Effector memory CD8-positive, alpha-beta T cell (primary cell): ENCODE measurements at regions not wholly inside any gene's neighbourhood (a gene's known extent, or its start where the extent isn't known, plus 50 kb on each side); places are given as distances from the start of the nearest gene placed in this dataset.
"Not testable (repeated sequence)": the region's sequence is repeated elsewhere in the genome, so short reads cannot be mapped to it uniquely, and the experiment has no call there.

ENCODE experiments used
- ATAC-seq: fragments of 150-1000 bp; cut with Tn5 transposase; replicated peaks from 2 replicates; pipeline ENCODE4 v1.10.0; 2021; ENCODE audit warnings: mild to moderate bottlenecking, moderate library complexity
- DNase-seq, 3 experiments: peaks; one replicate each; pipeline ENCODE4 v3.0.0; 2021
- H3K27ac Mint-ChIP-seq, 2 donors: one replicate each; pipeline ENCODE4 v1.8.0; 2022; ENCODE audit warnings: mild to moderate bottlenecking in 2 of 2, mixed read lengths in 2 of 2, moderate library complexity in 2 of 2
- H3K27me3 Mint-ChIP-seq, 2 donors: one replicate each; pipeline ENCODE4 v1.8.0; 2022; ENCODE audit warnings: mixed read lengths in 2 of 2
- H3K36me3 Mint-ChIP-seq: one replicate; pipeline ENCODE4 v1.8.0; 2022; ENCODE audit warnings: mild to moderate bottlenecking, moderate library complexity, mixed read lengths; ENCODE audit not compliant: insufficient read depth
- H3K4me1 Mint-ChIP-seq, 2 donors: one replicate each; pipeline ENCODE4 v1.8.0; 2022; ENCODE audit warnings: low read depth in 2 of 2, mixed read lengths in 2 of 2
- H3K4me3 Mint-ChIP-seq, 2 donors: one replicate each; pipeline ENCODE4 v1.8.0; 2022; ENCODE audit warnings: mild to moderate bottlenecking in 2 of 2, mixed read lengths in 2 of 2, moderate library complexity in 2 of 2
- H3K9me3 Mint-ChIP-seq, 2 donors: one replicate each; pipeline ENCODE4 v1.8.0; 2022; ENCODE audit warnings: mixed read lengths in 2 of 2

DNA sequence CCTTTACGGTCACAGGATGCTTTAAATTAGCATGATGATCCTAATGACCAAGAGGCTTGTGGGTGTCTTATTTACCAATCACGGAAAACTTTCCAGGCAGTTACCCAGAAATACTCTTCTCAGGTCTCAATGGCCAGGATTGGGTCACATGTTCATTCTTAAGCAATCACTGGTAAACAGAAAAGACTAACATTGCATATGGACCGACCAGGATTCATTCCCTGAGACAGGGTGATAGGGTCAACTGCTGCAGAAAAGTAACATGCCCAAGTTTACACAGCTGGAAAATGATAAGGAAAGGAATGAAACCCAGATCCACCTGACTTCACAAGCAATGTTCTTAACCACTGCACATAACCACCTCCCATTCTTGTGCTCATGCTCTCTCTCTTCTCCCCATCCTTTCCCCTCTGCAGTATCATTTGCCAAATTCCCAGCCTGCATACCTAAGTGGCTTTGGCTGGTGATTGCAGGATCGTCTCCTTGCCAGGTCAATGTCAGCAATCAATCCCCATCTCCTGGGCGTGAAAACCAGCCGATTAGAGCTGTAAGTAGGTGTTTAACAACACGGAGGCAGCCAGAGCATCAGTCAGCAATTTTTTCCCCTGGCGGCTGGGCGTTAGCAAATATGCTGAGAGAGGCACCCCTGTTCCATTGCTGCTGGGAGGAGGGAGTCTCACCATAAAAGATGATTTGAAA is 219.4 kb downstream of the NMUR2 start:
- ATAC-seq: no peak
- Mint-ChIP-seq H3K9me3 (peaks cover 0 to 3% of the 10 kb centered on the region in 2 donors), H3K27me3 (peaks cover 25 to 42% of the 10 kb centered on the region in 2 donors), H3K4me1 (no peaks in the 10 kb centered on the region), H3K27ac (no peak overlapping the region), H3K4me3 (no peak overlapping the region), H3K36me3 (no peaks in the 10 kb centered on the region)
- no peak for DNase-seq

DNA sequence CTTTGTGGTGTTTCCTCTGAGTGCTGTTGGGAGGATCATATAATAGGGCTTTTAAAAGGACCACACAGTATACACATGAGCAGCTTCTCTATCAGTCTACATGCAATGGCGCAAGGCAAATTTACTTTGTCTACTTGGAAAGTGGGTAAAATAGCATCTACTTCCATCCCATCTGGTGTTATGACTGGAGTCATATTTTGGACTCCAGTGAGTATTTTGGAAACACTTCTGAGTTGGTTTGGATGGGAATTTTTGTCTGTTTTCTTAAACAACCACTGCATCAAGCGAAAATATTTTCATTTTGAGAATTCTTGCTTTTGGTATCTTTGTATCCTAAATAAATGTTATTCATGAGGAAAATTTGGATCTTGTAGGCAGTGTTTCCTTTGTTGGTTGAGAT is 220.8 kb downstream of the NMUR2 start:
- H3K4me3 Mint-ChIP-seq: no peak overlapping the region
- ATAC-seq (no peak), DNase-seq (no peak)
- H3K36me3 Mint-ChIP-seq: no peaks in the 10 kb centered on the region
- H3K27me3 Mint-ChIP-seq: peaks cover 18 to 33% of the 10 kb centered on the region in 2 donors
- H3K4me1 Mint-ChIP-seq: no peaks in the 10 kb centered on the region
- peaks cover 0 to 4% of the 10 kb centered on the region in 2 donors for H3K9me3 Mint-ChIP-seq
- no peak overlapping the region for H3K27ac Mint-ChIP-seq

DNA sequence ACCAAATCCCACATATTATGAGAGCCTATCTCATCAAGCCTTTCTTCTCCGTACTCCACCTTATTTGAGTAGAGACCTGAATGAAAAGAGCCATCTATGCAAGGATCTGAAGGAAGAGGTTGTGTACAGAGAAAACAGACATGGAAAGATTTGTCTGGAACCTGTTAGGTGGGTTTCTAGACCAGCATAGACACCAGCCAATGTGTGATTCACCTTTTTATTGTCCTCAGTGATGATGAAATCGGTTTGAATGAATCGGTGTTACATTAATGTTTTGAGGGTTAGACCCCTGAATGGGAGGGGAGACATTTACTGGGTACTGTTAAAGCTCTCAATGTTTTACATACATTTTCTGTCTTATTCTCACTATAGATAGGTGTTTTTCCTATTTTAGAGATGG is 223.6 kb downstream of the NMUR2 start:
- Mint-ChIP-seq H3K27me3 (peaks cover 24 to 41% of the 10 kb centered on the region in 2 donors), H3K27ac (no peak overlapping the region), H3K9me3 (peaks cover 0 to 6% of the 10 kb centered on the region in 2 donors), H3K4me1 (no peaks in the 10 kb centered on the region), H3K4me3 (no peak overlapping the region), H3K36me3 (no peaks in the 10 kb centered on the region)
- no peak for DNase-seq
- no peak for ATAC-seq

DNA sequence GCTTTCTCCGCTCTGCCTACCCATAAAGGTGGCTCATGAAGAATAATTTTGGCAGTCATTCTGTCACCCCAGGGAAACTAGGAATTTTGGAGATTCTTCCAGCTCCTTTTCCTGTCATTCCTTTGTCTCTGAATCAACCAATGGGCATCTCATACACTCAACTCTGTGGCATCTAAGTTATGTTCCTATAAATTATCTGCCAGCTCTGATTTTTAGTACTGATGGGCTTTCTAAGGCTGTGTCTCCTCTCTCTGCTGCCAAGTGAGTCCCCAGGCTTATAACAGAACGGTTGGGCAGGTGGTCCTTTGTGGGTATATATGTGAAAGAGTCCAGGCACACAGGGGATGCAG is 226.8 kb downstream of the NMUR2 start:
- no peak for DNase-seq
- Mint-ChIP-seq H3K4me3 (no peak overlapping the region), H3K27me3 (peaks cover 22 to 33% of the 10 kb centered on the region in 2 donors), H3K36me3 (no peaks in the 10 kb centered on the region), H3K9me3 (peaks cover 0 to 10% of the 10 kb centered on the region in 2 donors), H3K4me1 (no peaks in the 10 kb centered on the region), H3K27ac (no peak overlapping the region)
- ATAC-seq: no peak

DNA sequence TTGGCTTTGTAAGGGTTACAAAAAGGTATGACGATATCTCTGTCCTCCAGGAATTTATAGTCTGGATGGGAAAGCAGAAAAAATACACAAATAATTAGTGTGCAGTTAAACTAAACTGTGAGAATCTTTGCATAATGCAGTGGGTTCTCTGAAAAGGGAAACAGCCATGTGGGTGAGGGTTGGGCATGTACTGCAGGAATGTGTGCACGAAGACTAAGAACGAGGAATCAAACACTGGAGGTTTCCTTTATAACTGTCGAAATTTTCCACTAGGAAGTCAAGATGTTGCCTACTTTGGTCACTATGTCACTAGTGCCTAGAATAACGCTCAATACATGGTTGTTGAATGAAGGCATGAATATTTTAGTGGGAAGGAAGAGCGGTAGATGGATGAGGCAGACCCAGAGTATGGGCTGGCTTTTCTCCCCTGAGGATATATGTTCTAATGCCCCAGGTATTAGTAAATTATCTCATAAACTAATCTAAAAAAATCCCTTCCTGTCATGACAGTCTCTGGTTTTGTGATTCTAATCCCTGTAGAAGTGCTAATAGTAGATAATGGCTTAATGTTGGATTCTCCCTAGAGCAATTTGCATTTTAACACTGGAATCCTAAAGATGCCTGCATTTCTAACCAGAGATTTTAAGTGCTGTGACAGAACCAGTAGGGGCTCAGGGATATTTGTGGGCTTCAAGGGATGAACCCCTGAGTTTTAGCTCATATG is 227.3 kb downstream of the NMUR2 start:
- H3K9me3 Mint-ChIP-seq: peaks cover 0 to 10% of the 10 kb centered on the region in 2 donors
- ATAC-seq: no peak
- H3K27ac Mint-ChIP-seq: no peak overlapping the region
- peaks cover 22 to 27% of the 10 kb centered on the region in 2 donors for H3K27me3 Mint-ChIP-seq
- no peak overlapping the region for H3K4me3 Mint-ChIP-seq
- DNase-seq: no peak
- no peaks in the 10 kb centered on the region for H3K4me1 Mint-ChIP-seq
- H3K36me3 Mint-ChIP-seq: no peaks in the 10 kb centered on the region

DNA sequence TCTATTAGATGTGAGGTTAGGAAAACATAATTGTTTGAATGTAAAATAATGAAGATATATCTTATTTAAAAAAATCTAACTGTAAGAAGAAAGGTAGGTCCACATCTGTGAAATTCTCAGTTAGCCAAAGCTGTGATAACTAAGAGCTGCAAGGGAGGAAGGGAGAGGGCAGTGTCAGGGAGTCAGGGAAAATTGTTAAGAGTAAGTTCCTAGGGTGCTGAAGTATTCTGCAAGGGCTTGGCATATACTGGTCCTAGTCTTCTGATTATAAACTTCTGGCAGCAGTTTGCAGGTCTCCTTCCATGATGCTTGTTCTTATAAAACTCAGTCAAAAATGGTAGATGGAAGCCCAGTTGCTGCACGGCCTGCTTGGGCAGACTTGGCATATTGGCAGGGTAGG is 233.2 kb downstream of the NMUR2 start:
- no peaks in the 10 kb centered on the region for H3K36me3 Mint-ChIP-seq
- ATAC-seq (no peak), DNase-seq (no peak)
- peaks cover 0 to 3% of the 10 kb centered on the region in 2 donors for H3K9me3 Mint-ChIP-seq
- no peak overlapping the region for H3K27ac Mint-ChIP-seq
- no peak overlapping the region for H3K4me3 Mint-ChIP-seq
- H3K27me3 Mint-ChIP-seq: peaks cover 16 to 23% of the 10 kb centered on the region in 2 donors
- H3K4me1 Mint-ChIP-seq: no peaks in the 10 kb centered on the region

DNA sequence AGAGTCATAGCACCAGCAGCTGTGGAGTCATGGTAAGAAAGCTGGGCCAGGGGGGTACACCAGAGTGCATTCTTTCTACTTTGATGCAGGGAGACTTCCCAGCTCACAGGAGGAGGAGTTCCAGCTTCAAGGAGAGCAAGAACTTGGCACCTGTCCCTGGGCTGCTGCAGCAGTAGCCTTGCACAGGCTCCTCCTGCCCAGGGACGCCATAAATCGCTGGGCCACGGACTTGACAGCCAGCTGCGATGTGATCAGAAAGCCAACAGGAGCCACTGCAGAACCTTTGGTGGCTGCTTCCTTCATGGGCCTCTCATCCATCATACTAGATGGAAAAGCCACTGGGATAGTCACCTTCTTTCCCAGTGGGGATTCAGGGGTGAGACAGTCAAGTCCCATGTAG is 234.7 kb downstream of the NMUR2 start:
- Mint-ChIP-seq H3K9me3 (peaks cover 0 to 3% of the 10 kb centered on the region in 2 donors), H3K4me3 (no peak overlapping the region), H3K27me3 (peaks cover 16 to 23% of the 10 kb centered on the region in 2 donors), H3K36me3 (no peaks in the 10 kb centered on the region), H3K27ac (no peak overlapping the region), H3K4me1 (no peaks in the 10 kb centered on the region)
- DNase-seq: no peak
- ATAC-seq: no peak

DNA sequence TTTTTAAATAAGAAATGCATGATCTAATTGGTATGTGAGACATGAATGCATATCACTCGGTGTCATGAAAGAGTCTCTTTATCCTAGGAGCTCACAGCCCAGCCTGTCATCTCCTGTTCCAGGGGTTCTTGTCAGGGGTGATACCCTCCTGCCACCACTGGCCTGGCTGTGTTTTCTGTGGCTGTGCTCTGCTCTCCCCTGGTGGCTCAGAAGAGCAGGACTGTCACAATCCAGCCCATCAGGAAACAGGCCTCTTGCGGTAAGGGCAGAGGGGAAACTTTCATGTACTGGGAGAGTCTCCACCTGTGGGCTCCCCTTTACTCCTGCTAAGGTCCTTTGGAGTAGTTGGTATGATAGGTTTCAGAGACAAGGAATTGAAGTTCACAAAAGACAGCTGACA is 240.2 kb upstream of the GLRA1 start:
- H3K4me1 Mint-ChIP-seq: peaks cover 4 to 7% of the 10 kb centered on the region in 2 donors
- DNase-seq (no peak), ATAC-seq (no peak)
- H3K9me3 Mint-ChIP-seq: no peaks in the 10 kb centered on the region
- peaks cover 0 to 5% of the 10 kb centered on the region in 2 donors for H3K27me3 Mint-ChIP-seq
- H3K4me3 Mint-ChIP-seq: no peak overlapping the region
- H3K27ac Mint-ChIP-seq: no peak overlapping the region
- H3K36me3 Mint-ChIP-seq: no peaks in the 10 kb centered on the region

DNA sequence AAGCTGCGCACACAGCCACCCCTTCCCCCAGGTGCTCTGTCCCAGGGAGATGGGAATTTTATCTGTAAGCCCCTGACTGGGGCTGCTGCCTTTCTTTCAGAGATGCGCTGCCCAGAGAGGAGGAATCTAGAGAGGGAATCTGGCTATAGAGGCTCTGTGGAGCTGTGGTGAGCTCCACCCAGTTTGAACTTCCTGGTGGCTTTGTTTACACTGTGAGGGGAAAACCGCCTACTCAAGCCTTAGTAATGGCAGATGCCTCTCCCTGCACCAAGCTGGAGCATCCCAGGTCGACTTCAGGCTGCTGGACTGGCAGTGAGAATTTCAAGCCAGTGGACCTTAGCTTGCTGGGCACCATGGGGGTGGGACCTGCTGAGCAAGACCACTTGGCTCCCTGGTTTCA is 235.2 kb upstream of the GLRA1 start:
- Mint-ChIP-seq H3K4me1 (peaks cover 4 to 15% of the 10 kb centered on the region in 2 donors), H3K27ac (peak overlapping the region; percentile 7 to 67), H3K4me3 (peak overlapping the region; percentile 23 to 37)
- H3K27me3 Mint-ChIP-seq, DNase-seq, ATAC-seq, H3K9me3 Mint-ChIP-seq, H3K36me3 Mint-ChIP-seq: not testable (repeated sequence)

DNA sequence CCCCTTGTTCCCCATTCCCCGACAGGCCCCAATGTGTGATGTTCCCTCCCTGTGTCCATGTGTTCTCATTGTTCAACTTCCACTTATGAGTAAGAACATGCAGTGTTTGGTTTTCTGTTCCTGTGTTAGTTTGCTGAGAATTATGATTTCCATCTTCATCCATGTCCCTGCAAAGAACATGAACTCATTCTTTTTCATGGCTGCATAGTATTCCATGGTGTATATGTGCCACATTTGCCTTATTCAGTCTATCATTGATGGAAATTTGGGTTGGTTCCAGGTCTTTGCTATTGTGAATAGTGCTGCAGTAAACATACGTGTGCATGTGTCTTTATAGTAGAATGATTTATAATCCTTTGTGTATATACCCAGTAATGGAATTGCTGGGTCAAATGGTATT is 229.8 kb upstream of the GLRA1 start:
- not testable (repeated sequence) for H3K36me3 Mint-ChIP-seq, ATAC-seq, H3K27me3 Mint-ChIP-seq, H3K4me3 Mint-ChIP-seq, H3K4me1 Mint-ChIP-seq, H3K9me3 Mint-ChIP-seq, H3K27ac Mint-ChIP-seq, DNase-seq

DNA sequence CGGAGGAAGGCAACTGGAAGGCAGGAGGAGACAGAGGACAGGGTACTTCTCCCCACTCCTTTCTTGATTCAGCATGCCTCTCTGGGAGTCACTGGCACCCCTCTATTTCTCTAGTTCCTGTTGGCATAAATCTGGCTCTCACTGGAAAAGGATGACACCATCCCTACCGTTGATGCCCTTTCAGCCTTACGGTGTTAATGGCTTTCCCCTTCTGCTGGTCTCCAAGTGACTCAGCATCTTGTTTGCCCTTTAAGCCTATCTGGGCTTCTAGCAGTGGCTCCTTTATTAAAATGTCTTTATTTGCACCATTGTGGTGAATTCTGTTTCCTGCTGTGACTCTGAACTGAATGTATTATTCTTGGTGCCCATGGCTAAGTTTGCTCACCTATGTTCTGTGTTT is 227.3 kb upstream of the GLRA1 start:
- Mint-ChIP-seq H3K4me3 (no peak overlapping the region), H3K9me3 (peaks cover 3% of the 10 kb centered on the region in 2 donors), H3K27me3 (peaks cover 0 to 3% of the 10 kb centered on the region in 2 donors), H3K36me3 (no peaks in the 10 kb centered on the region), H3K27ac (no peak overlapping the region), H3K4me1 (no peaks in the 10 kb centered on the region)
- no peak for DNase-seq
- no peak for ATAC-seq

DNA sequence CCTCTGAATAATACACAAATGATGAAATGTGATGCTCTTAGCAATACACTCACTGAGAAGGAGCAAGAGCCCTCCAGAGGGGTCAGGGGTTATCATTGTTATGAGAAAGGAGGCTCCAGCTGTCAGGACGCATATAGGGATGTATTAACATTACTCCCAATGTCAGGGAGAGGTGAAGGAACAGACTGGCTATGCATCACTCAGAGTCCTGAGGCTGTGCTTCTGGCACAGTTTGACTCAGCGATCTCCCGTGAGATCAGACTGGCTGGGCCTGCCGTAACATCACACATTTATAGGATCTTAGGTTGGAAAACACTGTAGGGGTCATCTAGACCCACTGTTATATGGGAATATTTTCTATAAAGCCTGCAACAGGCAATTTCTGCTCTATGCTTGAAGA is 226.5 kb upstream of the GLRA1 start:
- no peaks in the 10 kb centered on the region for H3K4me1 Mint-ChIP-seq

DNA sequence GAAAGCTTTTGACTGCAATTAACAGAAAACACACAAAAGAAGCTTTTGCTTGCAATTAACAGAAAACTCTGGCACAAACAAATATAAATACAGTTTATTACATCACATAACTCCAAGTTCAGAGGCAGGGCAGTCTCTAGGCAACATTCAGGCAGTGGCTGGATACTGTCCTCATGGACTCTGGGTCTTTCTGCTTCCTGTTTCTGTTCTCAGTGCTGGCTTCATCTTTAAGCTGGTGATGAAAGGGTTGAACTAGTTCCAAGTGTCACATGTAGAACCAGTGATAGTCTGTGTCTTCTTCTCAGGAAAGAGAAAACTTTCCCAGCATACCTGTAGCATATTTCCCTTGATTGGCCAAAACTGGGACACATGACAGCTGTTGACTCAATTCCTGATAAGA is 222.6 kb upstream of the GLRA1 start:
- Mint-ChIP-seq H3K27me3 (peaks cover 0 to 6% of the 10 kb centered on the region in 2 donors), H3K4me1 (no peaks in the 10 kb centered on the region), H3K9me3 (no peaks in the 10 kb centered on the region), H3K4me3 (no peak overlapping the region), H3K27ac (no peak overlapping the region), H3K36me3 (no peaks in the 10 kb centered on the region)
- DNase-seq: no peak
- ATAC-seq: no peak

More for the DNA sequence above, 226.5 kb upstream of the GLRA1 start:
- ATAC-seq: no peak
- no peak for DNase-seq
- Mint-ChIP-seq H3K36me3 (no peaks in the 10 kb centered on the region), H3K9me3 (peaks cover 0 to 3% of the 10 kb centered on the region in 2 donors), H3K27ac (no peak overlapping the region), H3K27me3 (peaks cover 0 to 3% of the 10 kb centered on the region in 2 donors), H3K4me3 (no peak overlapping the region)

DNA sequence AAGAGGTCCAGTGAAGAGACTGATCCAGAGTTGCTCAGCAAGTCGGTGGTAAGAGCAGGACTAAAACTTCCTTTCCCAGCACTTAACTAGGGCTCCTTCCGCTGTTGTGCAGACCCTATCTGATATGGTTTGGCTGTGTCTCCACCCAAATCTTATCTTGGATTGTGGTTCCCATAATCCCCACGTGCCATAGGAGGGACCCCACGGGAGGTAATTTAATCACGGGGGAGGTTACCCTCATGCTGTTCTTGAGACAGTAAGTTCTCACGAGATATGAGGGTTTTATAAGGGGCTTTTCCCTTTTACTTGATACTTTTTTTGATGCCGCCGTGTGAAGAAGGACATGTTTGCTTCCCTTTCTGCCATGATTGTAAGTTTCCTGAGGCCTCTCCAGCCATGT is 221.9 kb upstream of the GLRA1 start:
- Mint-ChIP-seq H3K27ac (no peak overlapping the region), H3K36me3 (no peaks in the 10 kb centered on the region), H3K4me3 (no peak overlapping the region), H3K9me3 (no peaks in the 10 kb centered on the region), H3K4me1 (no peaks in the 10 kb centered on the region), H3K27me3 (peaks cover 0 to 6% of the 10 kb centered on the region in 2 donors)
- DNase-seq (no peak), ATAC-seq (no peak)
